ENCODE measurements at regions not wholly inside any gene's neighbourhood (a gene's known extent, or its start where the extent isn't known, plus 50 kb on each side); places are given as distances from the start of the nearest gene placed in this dataset.
"Not testable (repeated sequence)": the region's sequence is repeated elsewhere in the genome, so short reads cannot be mapped to it uniquely, and the experiment has no call there.

DNA sequence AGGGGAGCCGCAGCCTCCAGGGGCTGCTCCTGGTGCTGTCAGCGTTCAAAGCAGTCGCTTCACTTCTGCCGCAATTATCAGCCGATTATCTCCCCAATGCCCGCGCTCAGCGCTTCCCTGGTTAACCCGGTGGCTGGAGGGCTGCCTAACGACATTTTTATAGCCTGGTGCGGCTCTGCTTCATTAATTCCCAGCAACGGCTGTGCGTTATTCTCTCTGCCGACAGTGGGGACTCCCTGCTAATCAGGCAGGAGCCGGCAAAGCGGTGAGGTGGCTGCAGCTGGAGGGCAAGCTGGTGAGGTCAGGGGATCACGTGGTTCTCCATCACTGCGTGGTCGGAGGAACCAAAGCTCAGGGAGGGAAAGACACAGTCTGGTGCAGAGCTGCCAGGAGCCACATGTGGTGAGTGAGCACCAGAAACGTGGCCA is 62.9 kb downstream of the GLRX5 start:
- peak; percentile 78 for DNase-seq

DNA sequence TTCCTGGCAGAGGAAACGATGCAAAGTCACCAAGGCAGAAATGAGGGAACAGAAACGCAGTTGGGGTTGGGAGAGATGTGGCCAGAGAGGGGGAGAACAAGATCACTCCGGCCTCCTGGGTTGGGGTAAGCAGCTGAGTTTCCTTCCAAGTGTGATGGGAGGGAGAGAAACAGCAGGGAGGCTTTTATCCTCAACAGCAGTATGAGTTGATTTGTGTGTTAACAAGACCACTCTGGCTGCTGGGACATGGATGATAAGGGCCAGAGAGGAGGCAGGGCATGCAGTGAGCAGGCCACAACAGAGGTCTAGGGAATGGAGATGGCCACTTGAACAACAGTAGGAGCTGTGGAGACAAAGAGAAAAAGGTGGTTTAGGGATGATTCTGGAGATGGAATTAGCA is 66.8 kb downstream of the GLRX5 start:
- no peak for DNase-seq

DNA sequence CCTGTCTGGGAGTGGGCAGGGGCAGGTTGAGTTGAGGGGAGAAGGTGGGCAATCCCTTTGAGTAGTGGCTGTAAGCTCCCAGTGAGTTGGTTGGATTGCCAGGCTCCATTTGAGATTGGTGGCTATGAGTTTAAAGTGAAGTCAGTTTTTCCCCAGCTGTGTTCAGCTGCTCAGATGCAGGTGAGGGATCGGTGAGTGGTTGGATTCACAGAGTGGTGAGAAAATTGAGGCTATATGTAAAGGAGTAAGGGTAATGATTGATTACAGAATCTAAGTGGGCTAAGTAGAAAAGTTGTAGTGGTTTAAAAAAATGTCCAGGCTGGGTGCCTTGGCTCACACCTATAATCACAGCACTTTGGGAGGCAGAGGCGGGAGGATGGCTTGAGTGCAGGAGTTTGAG is 68.6 kb downstream of the GLRX5 start:
- DNase-seq: no peak

DNA sequence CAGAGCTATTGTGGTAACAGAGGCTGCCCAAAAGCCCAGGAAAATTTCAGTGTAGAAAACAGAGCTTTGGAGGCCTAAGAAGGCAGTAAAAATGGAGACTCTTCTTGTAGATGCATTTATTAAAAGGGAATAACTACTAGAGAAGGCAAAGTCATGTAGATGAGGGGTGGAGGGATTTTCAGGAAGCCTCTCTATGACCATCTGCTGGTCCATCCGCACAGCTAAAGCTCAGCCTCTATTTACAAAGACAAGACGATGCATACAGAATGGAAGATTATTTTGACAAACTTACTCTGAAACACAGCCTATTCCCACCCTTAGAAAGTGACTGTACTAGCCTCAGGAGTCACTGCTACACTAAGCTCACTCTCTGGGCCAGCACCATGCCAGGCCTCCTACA is 71.4 kb downstream of the GLRX5 start:
- no peak for DNase-seq

DNA sequence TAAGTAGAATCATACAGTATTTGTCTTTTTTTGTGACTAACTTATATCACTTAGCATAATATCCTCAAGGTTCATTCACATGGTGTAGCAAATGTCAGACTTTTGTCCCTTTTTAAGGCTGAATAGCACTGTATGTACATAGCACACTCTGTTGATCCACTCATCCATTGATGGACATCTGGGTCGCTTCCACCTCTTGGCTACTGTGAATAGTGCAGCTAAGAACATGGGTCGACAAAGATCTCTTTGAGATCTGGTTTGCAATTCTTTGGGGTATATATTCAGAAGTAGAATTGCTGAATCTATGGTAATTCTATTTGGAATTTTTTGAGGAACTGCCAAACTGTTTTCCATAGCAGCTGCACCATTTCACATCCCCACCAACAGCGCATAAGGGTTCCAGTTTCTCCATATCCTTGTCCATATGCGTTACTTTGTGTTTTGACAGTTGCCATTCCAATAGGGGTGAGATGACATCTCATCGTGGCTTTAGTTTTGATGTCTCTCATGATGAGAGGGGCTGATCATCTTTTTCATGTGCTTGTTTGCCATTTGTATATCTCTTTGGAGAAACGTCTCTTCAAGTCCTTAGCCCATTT is 73.9 kb downstream of the GLRX5 start:
- DNase-seq: no peak

DNA sequence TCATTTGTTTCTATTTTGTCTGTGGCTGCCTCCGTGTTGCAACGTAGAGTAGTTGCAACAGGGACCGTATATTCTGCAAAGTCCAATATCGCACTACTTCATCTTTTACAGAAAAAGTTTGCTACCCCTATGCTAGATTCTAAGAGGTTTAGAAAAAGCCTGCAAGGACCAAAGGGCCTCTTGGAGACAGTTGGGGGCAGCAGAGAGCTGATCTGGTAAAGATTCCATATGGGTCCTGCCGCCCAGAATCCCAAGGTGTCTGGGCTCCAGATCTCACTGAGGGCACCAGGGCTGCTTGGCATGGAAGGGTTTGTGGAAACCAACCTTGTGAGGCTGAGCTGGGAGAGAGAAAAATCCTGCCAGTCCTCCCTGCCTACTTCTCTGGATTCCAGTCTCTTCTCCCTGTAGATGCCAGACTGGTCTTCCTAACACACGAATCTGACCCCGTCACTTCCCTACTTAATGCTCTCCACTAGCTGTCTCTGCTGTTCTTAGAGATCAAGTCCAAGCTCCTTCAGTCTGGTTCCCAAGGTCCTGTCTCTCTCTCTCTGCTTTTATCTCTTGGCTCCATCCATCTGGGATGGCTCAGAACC is 74.6 kb downstream of the GLRX5 start:
- DNase-seq: peak; percentile 42

DNA sequence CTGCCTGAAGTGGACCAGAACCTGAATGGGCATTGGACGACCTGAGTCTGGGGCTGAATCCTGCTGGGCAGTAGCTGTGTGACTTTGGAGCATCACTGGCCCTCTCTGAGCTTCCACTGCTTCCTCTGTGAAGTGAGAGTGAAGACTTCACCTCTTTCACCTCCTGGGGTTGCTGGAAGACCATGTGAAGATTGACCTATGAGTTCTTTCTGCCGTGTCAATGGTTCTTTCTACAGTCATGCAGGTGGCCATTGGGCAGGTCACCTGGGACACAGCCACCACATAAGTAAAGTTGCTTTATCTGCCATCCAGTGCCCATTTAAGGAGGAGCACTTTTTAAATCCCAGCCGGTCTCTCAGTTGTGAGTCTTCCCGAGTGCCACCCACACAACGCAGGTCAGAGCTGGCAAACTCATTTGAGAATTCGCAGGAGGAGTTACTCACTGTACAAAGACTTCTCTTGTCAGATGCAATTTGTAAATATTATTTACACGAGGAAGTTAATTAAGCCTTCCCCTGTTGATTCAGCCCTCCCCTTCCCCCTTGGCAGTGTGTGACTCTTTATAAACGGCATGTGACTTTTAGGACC is 74.8 kb upstream of the TCL1B start:
- DNase-seq: no peak

DNA sequence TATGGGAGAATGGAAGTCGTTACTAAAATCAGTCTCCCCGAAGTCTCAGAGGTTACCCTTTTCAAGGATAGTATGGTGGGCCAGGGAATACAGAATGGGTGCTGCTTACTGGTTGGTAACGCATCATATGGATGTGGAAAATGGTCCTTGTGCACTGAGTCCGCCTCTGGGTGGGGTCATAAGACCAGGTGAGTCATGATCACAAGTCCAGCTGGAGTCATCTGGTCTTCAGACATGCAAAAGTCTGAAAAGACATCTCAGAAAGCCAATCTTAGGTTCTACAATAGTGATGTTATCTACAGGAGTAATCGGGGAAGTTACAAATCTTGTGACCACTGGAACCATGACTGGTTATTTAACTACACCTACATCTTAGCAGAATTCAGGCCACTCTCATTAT is 71.9 kb upstream of the TCL1B start:
- DNase-seq: no peak

DNA sequence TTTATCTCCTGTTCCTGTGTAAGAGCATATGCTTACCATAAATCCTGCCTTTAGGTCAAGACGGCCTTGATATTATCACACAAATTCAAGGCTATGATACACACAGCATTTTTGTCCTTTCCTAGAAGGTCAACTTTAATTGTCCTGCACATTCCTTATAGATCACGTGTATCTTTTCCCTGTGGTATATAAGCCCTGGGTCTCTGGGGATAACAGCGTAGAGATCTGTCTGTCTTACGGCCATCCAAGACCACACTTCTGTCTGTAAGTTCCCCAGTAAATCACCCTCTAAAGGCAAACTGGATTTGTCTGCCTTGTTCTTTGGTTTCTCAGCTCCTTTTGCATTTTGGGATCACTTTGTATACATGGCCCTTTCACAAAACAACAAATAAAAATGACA is 69.5 kb upstream of the TCL1B start:
- no peak for DNase-seq

DNA sequence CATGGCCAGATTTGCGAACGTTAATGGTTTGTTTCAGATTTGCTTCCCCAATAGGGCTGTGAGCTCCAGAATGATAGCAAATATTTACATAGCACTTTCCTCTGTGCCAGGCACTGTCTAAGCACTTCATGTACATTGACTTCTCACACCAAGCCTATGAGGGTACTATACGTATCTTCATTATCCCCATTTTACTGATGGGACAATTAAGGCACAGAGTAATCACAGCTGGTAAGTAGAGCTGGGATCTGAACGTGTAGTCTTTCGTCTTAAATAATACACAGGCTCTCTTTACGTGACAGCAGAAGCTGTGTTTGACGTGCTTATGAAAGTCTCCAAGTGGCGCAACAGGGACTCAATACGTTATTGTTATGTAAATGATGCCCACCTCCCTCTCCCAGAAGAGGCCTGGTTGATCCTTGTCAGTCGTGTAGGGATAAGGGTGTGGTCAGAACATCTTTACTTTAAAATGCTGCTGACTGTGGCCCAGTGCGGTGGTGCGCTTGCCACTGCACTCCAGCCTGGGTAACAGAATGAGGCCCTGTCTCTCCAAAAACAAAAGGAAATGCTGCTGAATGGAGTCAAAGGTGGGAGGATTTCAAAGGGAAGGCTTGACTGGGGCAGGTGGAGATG is 66.3 kb upstream of the TCL1B start:
- DNase-seq: no peak

DNA sequence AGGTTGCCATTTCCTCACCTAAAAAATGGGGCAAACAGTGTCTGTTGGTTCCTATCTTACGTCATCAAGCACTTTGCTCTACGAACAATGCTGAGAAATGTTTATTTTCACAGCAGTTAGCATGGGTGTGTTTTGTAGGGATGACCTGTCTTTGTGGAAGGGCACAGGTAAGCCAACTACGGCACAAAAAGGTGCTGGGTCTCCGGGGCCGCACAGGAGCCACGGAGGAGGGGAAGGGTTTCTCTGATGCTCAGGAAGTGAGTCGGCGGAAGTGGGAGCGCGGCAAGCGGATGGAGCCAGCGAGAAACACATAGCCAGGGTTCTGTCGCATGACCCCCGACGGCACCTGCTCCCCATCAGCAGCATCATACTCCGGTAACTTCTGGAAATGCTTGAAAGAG is 65.6 kb upstream of the TCL1B start:
- no peak for DNase-seq

DNA sequence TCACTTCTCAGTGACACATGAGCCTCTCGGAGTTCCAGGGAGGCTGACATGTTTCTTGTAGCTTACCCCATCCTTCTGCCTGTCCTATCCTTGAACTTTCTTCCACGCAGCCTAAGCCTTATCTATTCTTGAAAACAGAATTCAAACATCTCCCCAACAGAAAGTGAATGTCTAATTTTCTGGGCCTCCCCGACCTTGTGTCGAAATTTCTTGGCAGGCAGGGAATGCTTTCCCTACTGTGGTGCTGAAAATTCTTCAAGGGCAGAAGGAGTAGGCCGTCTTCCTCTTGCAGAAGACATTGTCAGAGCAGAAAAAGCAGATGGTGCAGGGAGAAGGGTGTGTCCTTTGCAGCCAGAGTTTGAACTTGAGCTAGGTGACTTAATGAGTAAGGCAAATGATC is 63.0 kb upstream of the TCL1B start:
- DNase-seq: no peak

DNA sequence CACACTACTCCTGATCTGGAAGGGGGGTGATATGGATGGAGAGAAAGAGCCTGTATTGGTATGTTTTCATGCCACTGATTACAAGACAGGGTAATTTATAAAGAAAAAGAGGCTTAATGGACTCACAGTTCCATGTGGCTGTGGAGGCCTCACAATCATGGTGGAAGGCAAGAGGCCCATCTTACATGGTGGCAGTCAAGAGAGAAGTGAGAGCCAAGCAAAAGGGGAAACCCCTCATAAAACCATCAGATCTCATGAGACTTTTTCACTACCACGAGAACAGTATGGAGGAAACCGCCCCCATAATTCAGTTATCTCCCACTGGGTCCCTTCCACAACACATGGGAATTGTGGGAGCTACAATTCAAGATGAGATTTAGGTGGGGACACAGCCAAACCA is 60.5 kb upstream of the TCL1B start:
- not testable (repeated sequence) for DNase-seq

DNA sequence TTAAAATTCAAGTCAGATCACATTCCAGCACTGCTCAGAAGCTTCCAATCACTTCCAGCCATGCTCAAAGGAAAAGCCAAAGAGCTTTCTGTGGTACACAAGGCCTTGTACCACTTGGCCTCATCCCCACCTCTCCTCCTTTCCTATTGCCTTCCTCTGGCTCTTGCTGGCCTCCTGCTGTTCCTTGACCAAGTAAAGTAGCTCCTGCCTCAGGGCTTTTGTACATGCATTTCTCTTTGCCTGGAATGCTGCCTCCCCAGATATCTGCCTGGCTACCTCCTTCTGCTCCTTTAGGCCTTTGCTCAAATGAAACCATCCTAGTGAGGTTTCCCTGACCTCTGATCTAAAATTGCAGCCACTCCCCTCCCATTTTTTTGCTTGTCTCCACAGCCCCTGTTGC is 51.2 kb upstream of the TCL1B start:
- no peak for DNase-seq
